ENCODE measurements at regions not wholly inside any gene's neighbourhood (a gene's known extent, or its start where the extent isn't known, plus 50 kb on each side); places are given as distances from the start of the nearest gene placed in this dataset.

DNA sequence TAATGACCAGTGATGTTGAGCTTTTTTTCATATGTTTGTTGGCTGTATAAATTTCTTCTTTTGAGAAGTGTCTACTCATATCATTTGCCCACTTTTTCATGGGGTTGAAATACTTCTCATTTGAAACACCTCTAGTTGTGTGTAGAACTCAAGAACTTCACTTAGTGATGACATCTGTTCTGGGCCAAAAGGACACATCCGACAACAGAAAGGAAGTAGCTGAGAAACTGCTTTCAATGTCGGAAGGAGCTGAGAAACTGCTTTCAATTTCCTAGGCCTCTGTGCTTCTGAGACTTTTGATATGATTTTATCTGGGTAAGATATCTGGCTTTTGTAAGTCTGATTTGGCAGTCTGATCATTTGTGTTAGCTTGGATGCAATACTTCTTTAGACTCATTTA is 635.3 kb downstream of the TMTC2 start:
- Histone ChIP-seq H4K20me1 (ENCODE audit: insufficient read depth, low read length) (no peaks in the 10 kb centered on the region), H3K79me2 (ENCODE audit: insufficient read depth, low read length) (no peaks in the 10 kb centered on the region), H3K9ac (ENCODE audit: low read length) (no peak overlapping the region), H2AFZ (ENCODE audit: low read length) (no peak overlapping the region), H3K27me3 (ENCODE audit: insufficient read depth, low read length) (no peaks in the 10 kb centered on the region), H3K4me2 (ENCODE audit: low read length) (no peak overlapping the region), H3F3A (ENCODE audit: insufficient read depth, low read length) (no peaks in the 10 kb centered on the region), H3K4me1 (ENCODE audit: insufficient read depth, low read length, severe bottlenecking) (no peaks in the 10 kb centered on the region), H3K4me3 (ENCODE audit: low read depth, low read length, poor library complexity, severe bottlenecking) (no peak overlapping the region), H3K27ac (ENCODE audit: low read depth, low read length, poor library complexity, severe bottlenecking) (no peak overlapping the region), H3K36me3 (ENCODE audit: insufficient read depth, low read length) (no peaks in the 10 kb centered on the region), H3K9me2 (ENCODE audit: low read depth, low read length) (no peaks in the 10 kb centered on the region), H3K9me3 (ENCODE audit: low read length) (no peaks in the 10 kb centered on the region)
- TF ChIP-seq EZH2 (IDR thresholded peaks at IDR 0.05; ENCODE audit: borderline replicate concordance, low read length) (no peak), CTCF (IDR thresholded peaks at IDR 0.05; ENCODE audit: low read length) (no peak)

DNA sequence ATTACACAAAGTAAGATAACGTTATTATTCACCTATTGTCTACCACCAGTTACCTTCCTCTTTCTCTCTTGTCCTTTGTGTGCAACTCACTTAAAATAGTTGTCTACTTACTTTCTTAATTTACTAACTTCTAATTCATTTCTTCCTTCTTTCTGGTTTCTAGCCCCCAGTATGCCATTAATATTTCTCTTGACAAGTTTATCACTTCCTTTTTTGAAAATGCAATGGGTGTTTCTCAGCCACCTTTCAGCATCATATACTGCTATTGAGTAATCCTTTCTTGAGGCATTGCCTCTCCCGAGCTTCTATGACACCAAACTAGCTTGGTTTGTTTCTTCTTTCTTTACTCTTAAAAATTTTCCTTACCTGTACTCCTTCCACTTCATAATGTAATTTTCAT is 633.6 kb downstream of the TMTC2 start:
- Histone ChIP-seq H3K27ac (ENCODE audit: low read depth, low read length, poor library complexity, severe bottlenecking) (no peak overlapping the region), H3K9ac (ENCODE audit: low read length) (no peak overlapping the region), H2AFZ (ENCODE audit: low read length) (no peak overlapping the region), H3K4me3 (ENCODE audit: low read depth, low read length, poor library complexity, severe bottlenecking) (no peak overlapping the region), H3K36me3 (ENCODE audit: insufficient read depth, low read length) (no peaks in the 10 kb centered on the region), H3K4me1 (ENCODE audit: insufficient read depth, low read length, severe bottlenecking) (no peaks in the 10 kb centered on the region), H3K79me2 (ENCODE audit: insufficient read depth, low read length) (no peaks in the 10 kb centered on the region), H3K27me3 (ENCODE audit: insufficient read depth, low read length) (no peaks in the 10 kb centered on the region), H4K20me1 (ENCODE audit: insufficient read depth, low read length) (no peaks in the 10 kb centered on the region), H3F3A (ENCODE audit: insufficient read depth, low read length) (no peaks in the 10 kb centered on the region), H3K9me3 (ENCODE audit: low read length) (no peaks in the 10 kb centered on the region), H3K9me2 (ENCODE audit: low read depth, low read length) (no peaks in the 10 kb centered on the region), H3K4me2 (ENCODE audit: low read length) (no peak overlapping the region)
- TF ChIP-seq EZH2 (IDR thresholded peaks at IDR 0.05; ENCODE audit: borderline replicate concordance, low read length) (no peak), CTCF (IDR thresholded peaks at IDR 0.05; ENCODE audit: low read length) (no peak)

DNA sequence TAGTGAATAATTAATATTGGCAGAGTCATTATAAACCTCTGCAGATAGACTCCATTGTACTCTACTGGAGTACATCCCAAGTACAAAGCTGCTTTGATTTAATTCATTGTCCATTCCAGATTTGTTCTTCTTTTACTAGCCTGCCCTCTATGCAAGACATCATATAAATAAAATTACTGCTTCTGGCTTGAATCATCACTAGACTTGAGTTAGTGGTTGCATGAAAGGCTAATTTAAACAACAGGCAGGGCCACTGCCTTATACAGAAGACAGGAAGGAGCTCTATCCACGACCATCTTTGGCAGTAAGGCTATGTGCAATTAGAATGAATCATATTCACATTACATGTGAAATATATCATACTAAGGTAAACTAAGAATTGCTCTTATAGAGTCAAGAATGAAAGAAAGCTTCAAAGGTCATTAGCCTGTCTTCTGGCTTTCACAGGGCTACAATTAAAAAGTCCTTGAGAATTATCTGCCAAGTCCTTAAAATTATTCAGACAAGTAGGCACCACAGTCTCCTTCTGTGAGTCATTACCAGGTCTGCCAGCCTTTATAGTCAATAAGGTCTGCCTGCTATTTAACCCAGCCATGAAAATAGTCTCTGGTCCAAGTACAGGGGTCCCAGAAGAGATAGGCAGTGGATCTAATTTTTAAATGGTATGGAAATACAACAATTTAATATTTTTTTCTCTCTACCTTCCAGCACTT is 631.8 kb downstream of the TMTC2 start:
- H4K20me1 ChIP-seq (ENCODE audit: insufficient read depth, low read length) = no peaks in the 10 kb centered on the region
- H3F3A ChIP-seq (ENCODE audit: insufficient read depth, low read length) = no peaks in the 10 kb centered on the region
- TF ChIP-seq CTCF (IDR thresholded peaks at IDR 0.05; ENCODE audit: low read length) = no peak
- no peak for TF ChIP-seq EZH2 (IDR thresholded peaks at IDR 0.05; ENCODE audit: borderline replicate concordance, low read length)
- H3K9me2 ChIP-seq (ENCODE audit: low read depth, low read length) = no peaks in the 10 kb centered on the region
- no peak overlapping the region for H3K9ac ChIP-seq (ENCODE audit: low read length)
- H3K79me2 ChIP-seq (ENCODE audit: insufficient read depth, low read length) = no peaks in the 10 kb centered on the region
- H3K36me3 ChIP-seq (ENCODE audit: insufficient read depth, low read length) = no peaks in the 10 kb centered on the region
- H3K27me3 ChIP-seq (ENCODE audit: insufficient read depth, low read length) = no peaks in the 10 kb centered on the region
- no peak overlapping the region for H3K4me2 ChIP-seq (ENCODE audit: low read length)
- H3K27ac ChIP-seq (ENCODE audit: low read depth, low read length, poor library complexity, severe bottlenecking) = no peak overlapping the region
- no peak overlapping the region for H2AFZ ChIP-seq (ENCODE audit: low read length)
- no peaks in the 10 kb centered on the region for H3K9me3 ChIP-seq (ENCODE audit: low read length)
- no peaks in the 10 kb centered on the region for H3K4me1 ChIP-seq (ENCODE audit: insufficient read depth, low read length, severe bottlenecking)
- H3K4me3 ChIP-seq (ENCODE audit: low read depth, low read length, poor library complexity, severe bottlenecking) = no peak overlapping the region
